ENCODE measurements at regions not wholly inside any gene's neighbourhood (a gene's known extent, or its start where the extent isn't known, plus 50 kb on each side); places are given as distances from the start of the nearest gene placed in this dataset.
A peak's percentile ranks its signal among the peaks of the same experiment; 100 is the strongest.

GRCh38 chr6:82584194-82584695 is 220.6 kb downstream of the TPBG start:
- no peak for TF ChIP-seq CTCF (IDR thresholded peaks at IDR 0.05; ENCODE audit: low read depth, low read length)
- Histone ChIP-seq H3K4me3 (ENCODE audit: low read depth, low read length) (no peak overlapping the region), H3K27me3 (no peaks in the 10 kb centered on the region), H3K4me1 (no peaks in the 10 kb centered on the region), H3K9me3 (no peaks in the 10 kb centered on the region), H3K36me3 (no peaks in the 10 kb centered on the region)
- DNase-seq, result no peak

GRCh38 chr6:82584856-82585255 is 221.2 kb downstream of the TPBG start:
- TF ChIP-seq CTCF (IDR thresholded peaks at IDR 0.05; ENCODE audit: low read depth, low read length), result no peak
- no peaks in the 10 kb centered on the region for H3K36me3 ChIP-seq
- H3K9me3 ChIP-seq, result no peaks in the 10 kb centered on the region
- no peaks in the 10 kb centered on the region for H3K27me3 ChIP-seq
- H3K4me1 ChIP-seq, result no peaks in the 10 kb centered on the region
- H3K4me3 ChIP-seq (ENCODE audit: low read depth, low read length), result no peak overlapping the region
- no peak for DNase-seq

- no peaks in the 10 kb centered on the region for H3K27me3 ChIP-seq
- no peaks in the 10 kb centered on the region for H3K4me1 ChIP-seq
- H3K9me3 ChIP-seq, result no peaks in the 10 kb centered on the region
- no peak overlapping the region for H3K4me3 ChIP-seq (ENCODE audit: low read depth, low read length)
- H3K36me3 ChIP-seq, result no peaks in the 10 kb centered on the region
- DNase-seq, result no peak
- TF ChIP-seq CTCF (IDR thresholded peaks at IDR 0.05; ENCODE audit: low read depth, low read length), result no peak
Measured at GRCh38 chr6:82588020-82588419, 224.4 kb downstream of the TPBG start.

- no peaks in the 10 kb centered on the region for H3K36me3 ChIP-seq
- no peak for TF ChIP-seq CTCF (IDR thresholded peaks at IDR 0.05; ENCODE audit: low read depth, low read length)
- H3K27me3 ChIP-seq, result no peaks in the 10 kb centered on the region
- H3K4me1 ChIP-seq, result no peaks in the 10 kb centered on the region
- no peaks in the 10 kb centered on the region for H3K9me3 ChIP-seq
- no peak for DNase-seq
- no peak overlapping the region for H3K4me3 ChIP-seq (ENCODE audit: low read depth, low read length)
Measured at GRCh38 chr6:82588859-82589412, 225.3 kb downstream of the TPBG start.

- H3K4me1 ChIP-seq, result no peaks in the 10 kb centered on the region
- peak; percentile 7 for DNase-seq
- peak; percentile 40 for TF ChIP-seq CTCF (IDR thresholded peaks at IDR 0.05; ENCODE audit: low read depth, low read length)
Measured at GRCh38 chr6:82589509-82590206, 226.0 kb downstream of the TPBG start.

GRCh38 chr6:82597201-82597600 is 233.6 kb downstream of the TPBG start:
- no peak for DNase-seq
- Histone ChIP-seq H3K4me3 (ENCODE audit: low read depth, low read length) (no peak overlapping the region), H3K36me3 (no peaks in the 10 kb centered on the region), H3K9me3 (no peaks in the 10 kb centered on the region), H3K27me3 (no peaks in the 10 kb centered on the region), H3K4me1 (no peaks in the 10 kb centered on the region)
- no peak for TF ChIP-seq CTCF (IDR thresholded peaks at IDR 0.05; ENCODE audit: low read depth, low read length)

More at GRCh38 chr6:82589509-82590206, 226.0 kb downstream of the TPBG start:
- Histone ChIP-seq H3K27me3 (no peaks in the 10 kb centered on the region), H3K9me3 (no peaks in the 10 kb centered on the region), H3K4me3 (ENCODE audit: low read depth, low read length) (no peak overlapping the region), H3K36me3 (no peaks in the 10 kb centered on the region)

Measured in BE2C (cell line).